Vagina (tissue), 2 donors: ENCODE measurements at regions not wholly inside any gene's neighbourhood (a gene's known extent, or its start where the extent isn't known, plus 50 kb on each side); places are given as distances from the start of the nearest gene placed in this dataset.
"Not testable (repeated sequence)": the region's sequence is repeated elsewhere in the genome, so short reads cannot be mapped to it uniquely, and the experiment has no call there.

Experiments
- DNase-seq, 2 donors: peaks; one replicate each; pipeline ENCODE4 v3.0.0-alpha.2; 2017; ENCODE audit errors: extremely low spot score in 2 of 2
- H3K27ac ChIP-seq: fragments of 200-600 bp; sonication (generic); one replicate; pipeline ENCODE4 v1.5.1; 2019
- H3K27me3 ChIP-seq: fragments of 200-600 bp; sonication (generic); one replicate; pipeline ENCODE4 v1.5.1; 2019
- H3K36me3 ChIP-seq, 2 donors: fragments of 200-600 bp; sonication (generic); one replicate each; pipeline ENCODE4 v1.5.1; 2017 to 2019
- H3K4me1 ChIP-seq: fragments of 200-600 bp; sonication (generic); one replicate; pipeline ENCODE4 v1.5.1; 2019
- H3K4me3 ChIP-seq, 2 donors: fragments of 200-600 bp; sonication (generic); 1 replicate in 1 of 2; 2 replicates in 1 of 2; pipeline ENCODE4 v1.5.1; 2016 to 2019
- H3K9me3 ChIP-seq: fragments of 200-600 bp; sonication (generic); one replicate; pipeline ENCODE4 v1.5.1; 2019
- CTCF ChIP-seq, 3 experiments: fragments of 450-650 bp in 2 of 3; fragments of 200-600 bp in 1 of 3; sonication (generic) in 1 of 3; IDR thresholded peaks; one replicate each; pipeline ENCODE4 v1.5.1; 2017 to 2019; ENCODE audit warnings: antibody characterized with exemption in 3 of 3, mild to moderate bottlenecking in 2 of 3, moderate library complexity in 2 of 3
- POLR2A ChIP-seq, 2 donors: fragments of 450-650 bp; IDR thresholded peaks; one replicate each; pipeline ENCODE4 v1.6.1; 2017; ENCODE audit warnings: antibody characterized with exemption in 2 of 2, mild to moderate bottlenecking in 2 of 2, moderate library complexity in 2 of 2
- POLR2AphosphoS5 ChIP-seq, 2 donors: sonication (generic); formaldehyde crosslinking; IDR thresholded peaks; one replicate each; pipeline ENCODE4 v1.9.0; 2017; ENCODE audit warnings: antibody characterized with exemption in 2 of 2, mild to moderate bottlenecking in 2 of 2, low read depth in 1 of 2; ENCODE audit not compliant: insufficient read depth in 1 of 2
- intact Hi-C: fragments of 100-400 bp; cut with DNase I; formaldehyde crosslinking; loops from one replicate; pipeline ENCODE4 v1.15.1; 2023

- TF ChIP-seq CTCF (IDR thresholded peaks at IDR 0.05) = peak; percentile 24 to 66 (median 48)
- TF ChIP-seq POLR2AphosphoS5 (IDR thresholded peaks at IDR 0.05; ENCODE audit: insufficient read depth in 1 of 2, low read depth in 1 of 2) = no peak
- TF ChIP-seq POLR2A (IDR thresholded peaks at IDR 0.05) = no peak
- no peak for DNase-seq
- no peaks in the 10 kb centered on the region for H3K9me3 ChIP-seq
- H3K36me3 ChIP-seq = no peaks in the 10 kb centered on the region
- no peaks in the 10 kb centered on the region for H3K4me1 ChIP-seq
- no peak overlapping the region for H3K27ac ChIP-seq
- intact Hi-C loops = no loop called here
- no peak overlapping the region for H3K4me3 ChIP-seq
- no peaks in the 10 kb centered on the region for H3K27me3 ChIP-seq
Observed at GRCh38 chr5:62779010-62779422, 200.4 kb downstream of the LRRC70 start.

GRCh38 chr5:62778316-62779009 is 199.8 kb downstream of the LRRC70 start:
- intact Hi-C loops = no loop called here
- no peak for DNase-seq
- Histone ChIP-seq H3K9me3 (no peaks in the 10 kb centered on the region), H3K27me3 (no peaks in the 10 kb centered on the region), H3K4me3 (no peak overlapping the region), H3K4me1 (no peaks in the 10 kb centered on the region), H3K27ac (no peak overlapping the region), H3K36me3 (no peaks in the 10 kb centered on the region)
- TF ChIP-seq POLR2AphosphoS5 (IDR thresholded peaks at IDR 0.05; ENCODE audit: insufficient read depth in 1 of 2, low read depth in 1 of 2) (no peak), POLR2A (IDR thresholded peaks at IDR 0.05) (no peak), CTCF (IDR thresholded peaks at IDR 0.05) (no peak)

GRCh38 chr5:62777081-62777480 is 198.5 kb downstream of the LRRC70 start:
- H3K36me3 ChIP-seq, H3K4me1 ChIP-seq, H3K27ac ChIP-seq, DNase-seq, H3K27me3 ChIP-seq, H3K9me3 ChIP-seq, H3K4me3 ChIP-seq, intact Hi-C loops: not testable (repeated sequence)

GRCh38 chr5:62776592-62776991 is 198.0 kb downstream of the LRRC70 start:
- H3K9me3 ChIP-seq, H3K36me3 ChIP-seq, H3K27me3 ChIP-seq, DNase-seq, H3K4me3 ChIP-seq, intact Hi-C loops, H3K4me1 ChIP-seq, H3K27ac ChIP-seq: not testable (repeated sequence)

- no peaks in the 10 kb centered on the region for H3K36me3 ChIP-seq
- TF ChIP-seq POLR2AphosphoS5 (IDR thresholded peaks at IDR 0.05; ENCODE audit: insufficient read depth in 1 of 2, low read depth in 1 of 2) (no peak), CTCF (IDR thresholded peaks at IDR 0.05) (no peak), POLR2A (IDR thresholded peaks at IDR 0.05) (no peak)
- H3K4me3 ChIP-seq = no peak overlapping the region
- H3K4me1 ChIP-seq = no peaks in the 10 kb centered on the region
- H3K27me3 ChIP-seq = no peaks in the 10 kb centered on the region
- intact Hi-C loops = no loop called here
- H3K9me3 ChIP-seq = no peaks in the 10 kb centered on the region
- no peak for DNase-seq
- H3K27ac ChIP-seq = no peak overlapping the region
Observed at GRCh38 chr5:62773460-62773859, 194.8 kb downstream of the LRRC70 start.

- Histone ChIP-seq H3K27me3 (no peaks in the 10 kb centered on the region), H3K4me1 (no peaks in the 10 kb centered on the region), H3K9me3 (no peaks in the 10 kb centered on the region), H3K36me3 (no peaks in the 10 kb centered on the region), H3K27ac (no peak overlapping the region), H3K4me3 (no peak overlapping the region)
- intact Hi-C loops = no loop called here
- no peak for DNase-seq
- TF ChIP-seq POLR2A (IDR thresholded peaks at IDR 0.05) (no peak), POLR2AphosphoS5 (IDR thresholded peaks at IDR 0.05; ENCODE audit: insufficient read depth in 1 of 2, low read depth in 1 of 2) (no peak), CTCF (IDR thresholded peaks at IDR 0.05) (no peak)
Observed at GRCh38 chr5:62771341-62771740, 192.7 kb downstream of the LRRC70 start.
